Left forelimb (tissue), 1 donor: ENCODE measurements at regions not wholly inside any gene's neighbourhood (a gene's known extent, or its start where the extent isn't known, plus 50 kb on each side); places are given as distances from the start of the nearest gene placed in this dataset.
A peak's percentile ranks its signal among the peaks of the same experiment; 100 is the strongest.
"Not testable (repeated sequence)": the region's sequence is repeated elsewhere in the genome, so short reads cannot be mapped to it uniquely, and the experiment has no call there.

Experiments used
- DNase-seq: peaks from one replicate; pipeline ENCODE4 v3.0.0-alpha.2; 2018; ENCODE audit warnings: low spot score

DNA sequence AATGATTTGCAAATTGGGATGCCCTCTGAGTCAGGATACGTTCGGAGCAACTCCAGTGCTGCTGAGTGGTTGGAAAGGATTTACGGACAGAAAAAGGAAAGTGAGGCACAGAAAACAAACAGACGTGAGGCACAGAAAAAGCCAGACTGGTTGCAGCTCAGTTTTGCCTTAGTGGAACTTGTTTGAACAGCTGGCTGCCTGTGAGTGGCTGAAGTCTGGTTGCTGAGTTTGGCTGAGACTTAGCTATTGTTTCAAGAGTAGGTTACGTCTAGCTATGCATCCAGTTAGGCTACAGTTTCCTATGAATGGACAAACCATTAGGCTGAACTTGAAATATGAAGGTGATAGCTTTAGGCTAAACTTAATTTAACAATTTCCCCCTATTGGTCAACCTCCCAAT lies 256.6 kb downstream of the VAPA start:
- peak; percentile 23 for DNase-seq

DNA sequence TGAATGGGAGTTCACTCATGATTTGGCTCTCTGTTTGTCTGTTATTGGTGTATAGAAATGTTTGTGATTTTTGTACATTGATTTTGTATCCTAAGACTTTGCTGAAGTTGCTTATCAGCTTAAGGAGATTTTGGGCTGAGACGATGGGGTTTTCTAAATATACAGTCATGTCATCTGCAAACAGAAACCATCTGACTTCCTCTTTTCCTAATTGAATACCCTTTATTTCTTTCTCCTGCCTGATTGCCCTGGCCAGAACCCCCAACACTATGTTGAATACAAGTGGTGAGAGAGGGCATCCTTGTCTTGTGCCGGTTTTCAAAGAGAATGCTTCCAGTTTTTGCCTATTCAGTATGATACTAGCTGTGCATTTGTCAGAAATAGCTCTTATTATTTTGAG lies 261.5 kb downstream of the VAPA start:
- not testable (repeated sequence) for DNase-seq

DNA sequence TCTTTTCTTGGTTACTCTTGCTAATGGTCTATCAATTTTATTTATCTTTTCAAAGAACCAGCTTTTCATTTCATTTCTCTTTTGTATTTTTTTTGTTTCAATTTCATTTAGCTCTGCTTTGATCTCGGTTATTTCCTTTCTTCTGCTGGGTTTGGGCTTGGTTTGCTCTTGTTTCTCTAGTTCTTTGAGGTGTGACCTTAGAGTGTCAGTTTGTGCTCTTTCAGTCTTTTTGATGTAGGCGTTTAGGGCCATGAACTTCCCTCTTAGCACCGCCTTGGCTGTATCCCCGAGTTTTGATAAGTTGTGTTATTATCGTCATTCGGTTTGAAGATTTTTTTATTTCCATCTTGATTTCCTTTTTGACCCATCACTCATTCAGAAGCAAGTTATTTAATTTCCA lies 265.5 kb downstream of the VAPA start:
- DNase-seq, result not testable (repeated sequence)

DNA sequence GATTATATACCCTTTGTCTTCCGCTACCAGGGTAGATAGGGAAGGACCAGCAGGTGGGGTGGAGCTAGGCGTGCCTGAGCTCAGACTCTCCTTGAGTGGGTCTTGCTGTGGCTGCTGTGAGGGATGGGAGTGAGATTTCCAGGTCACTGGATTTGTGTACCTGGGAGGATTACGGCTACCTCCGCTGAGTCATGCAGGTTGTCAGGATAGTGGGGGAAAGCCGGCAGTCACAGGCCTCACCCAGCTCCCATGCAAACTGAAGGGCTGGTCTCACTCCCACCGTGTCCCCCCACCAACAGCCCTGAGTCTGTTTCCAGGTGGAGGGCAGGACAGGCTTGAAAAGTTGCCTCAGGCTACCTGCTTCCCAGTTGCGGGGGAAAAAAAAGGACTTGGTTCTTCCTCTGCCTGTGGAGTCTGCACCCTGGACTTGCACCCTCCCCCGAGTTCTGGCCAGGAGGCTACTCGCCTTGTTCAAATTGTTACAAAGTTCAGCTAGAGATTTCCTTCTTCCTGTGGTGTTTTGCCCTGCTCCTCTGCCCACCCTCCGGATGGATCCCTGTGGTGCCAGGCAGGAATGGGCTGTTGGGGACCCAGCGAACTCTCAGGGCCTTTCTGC lies 268.3 kb downstream of the VAPA start:
- DNase-seq, result peak; percentile 59

DNA sequence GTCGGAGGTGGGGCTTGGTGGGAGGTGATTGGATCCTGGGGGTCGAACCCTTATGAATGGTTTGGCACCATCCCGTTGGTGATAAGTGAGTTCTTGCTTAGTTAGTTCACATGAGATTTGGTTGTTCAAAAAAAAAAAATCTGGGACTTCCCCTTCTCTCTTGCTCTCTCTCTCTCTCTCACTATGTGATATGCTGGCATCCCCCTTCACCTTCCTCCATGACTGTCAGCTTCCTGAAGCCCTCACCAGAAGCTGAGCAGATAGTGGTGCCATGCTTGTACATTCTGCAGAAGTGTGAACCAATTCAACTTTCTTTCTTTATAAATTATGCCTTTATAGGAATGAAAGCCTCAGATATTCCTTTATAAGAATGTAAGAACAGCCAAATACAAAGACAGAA lies 269.7 kb upstream of the APCDD1 start:
- DNase-seq, result no peak

DNA sequence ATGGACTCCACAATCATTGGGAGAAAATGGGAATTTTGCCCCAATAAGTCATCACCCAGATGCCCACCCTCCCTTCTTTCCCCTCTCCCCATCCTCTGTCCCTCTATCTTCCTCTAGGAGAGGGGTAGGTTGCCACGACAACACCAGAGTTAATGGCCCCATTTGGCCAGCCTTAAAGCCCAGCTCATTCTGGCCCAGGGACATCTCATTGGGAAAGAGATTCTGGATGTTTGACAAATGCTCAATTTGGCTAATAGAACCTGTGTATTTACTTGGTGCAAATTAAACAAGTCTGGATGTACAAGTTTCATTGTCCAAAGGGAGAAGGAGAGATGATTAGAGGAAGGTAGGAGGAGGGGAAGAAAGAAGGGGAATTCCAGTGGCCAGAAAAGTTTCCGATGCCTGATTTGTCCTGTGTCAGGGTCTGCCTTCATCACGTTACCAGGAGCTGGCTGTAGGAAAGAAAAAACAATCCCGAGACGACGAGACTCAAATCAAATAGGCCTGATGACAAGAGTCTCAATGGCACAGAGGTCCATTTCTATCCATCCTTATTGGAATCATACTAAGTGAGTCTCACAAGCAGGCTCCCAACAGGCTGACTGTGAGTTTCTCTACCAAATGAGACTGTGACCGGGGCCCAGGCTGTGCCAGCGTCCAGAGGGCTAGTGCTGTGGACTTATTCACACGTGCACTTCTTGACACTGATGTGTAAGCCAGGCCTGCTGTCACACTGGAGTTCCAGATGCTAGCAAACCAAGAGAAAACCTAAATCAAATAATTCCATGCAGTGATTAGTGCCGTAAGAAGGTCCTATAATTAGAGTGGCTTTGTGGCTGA lies 265.2 kb upstream of the APCDD1 start:
- DNase-seq, result no peak

DNA sequence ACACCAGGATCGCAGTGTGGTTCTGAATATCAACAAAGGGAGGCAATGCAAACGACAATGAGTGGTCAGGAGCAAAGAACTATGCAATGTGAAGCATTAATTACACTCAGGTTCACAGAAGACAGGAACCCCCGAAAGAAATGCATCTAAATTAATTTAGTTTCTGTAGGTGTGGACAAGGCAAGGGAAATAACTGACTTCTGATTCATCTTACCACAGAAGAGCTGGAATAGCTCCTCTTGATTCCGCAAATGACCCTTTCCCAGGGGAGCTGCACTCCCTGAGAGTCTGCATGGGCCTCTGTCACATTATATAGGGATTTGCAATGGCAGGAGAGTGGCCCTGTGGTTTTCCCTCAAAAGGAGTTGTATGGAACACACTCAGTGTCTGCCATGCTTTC lies 263.9 kb upstream of the APCDD1 start:
- no peak for DNase-seq

DNA sequence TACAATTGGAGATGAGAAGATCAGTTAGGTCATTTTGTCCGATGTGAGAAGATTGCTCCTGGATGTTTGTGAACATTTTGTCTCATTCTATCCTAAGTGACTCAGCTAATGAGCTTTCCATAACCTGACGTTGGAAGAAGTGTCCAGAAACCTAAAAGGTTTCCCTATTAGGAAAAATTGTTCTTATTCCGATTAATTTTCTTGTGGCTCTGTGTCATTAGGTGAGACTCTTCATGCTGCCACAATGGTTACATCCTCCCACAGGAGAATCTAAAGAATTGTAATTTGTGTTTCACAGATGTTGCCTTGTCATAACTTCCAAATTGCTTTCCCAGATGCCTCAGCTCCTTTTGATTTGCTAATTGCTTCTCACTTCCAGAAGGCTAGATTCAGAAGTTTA lies 261.0 kb upstream of the APCDD1 start:
- no peak for DNase-seq

DNA sequence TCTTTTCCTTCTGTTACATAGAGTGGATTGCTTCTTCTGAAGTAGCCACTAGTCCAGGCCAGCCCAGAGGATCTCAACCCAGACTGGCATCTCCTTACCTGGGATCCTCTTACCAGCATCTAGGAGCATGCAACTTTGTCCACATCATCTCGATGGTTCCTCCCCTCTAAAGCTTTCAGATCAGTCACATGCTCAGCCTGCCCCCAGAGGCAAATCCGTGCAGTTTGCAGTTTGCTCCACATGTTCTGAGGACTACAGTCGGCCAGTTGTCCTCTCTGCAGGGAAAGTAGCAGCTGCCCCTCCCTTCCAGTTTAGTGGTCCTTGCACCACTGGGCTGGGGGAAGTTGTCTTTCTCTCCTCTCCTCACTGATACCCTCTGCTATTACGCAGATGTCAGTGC lies 259.8 kb upstream of the APCDD1 start:
- no peak for DNase-seq

DNA sequence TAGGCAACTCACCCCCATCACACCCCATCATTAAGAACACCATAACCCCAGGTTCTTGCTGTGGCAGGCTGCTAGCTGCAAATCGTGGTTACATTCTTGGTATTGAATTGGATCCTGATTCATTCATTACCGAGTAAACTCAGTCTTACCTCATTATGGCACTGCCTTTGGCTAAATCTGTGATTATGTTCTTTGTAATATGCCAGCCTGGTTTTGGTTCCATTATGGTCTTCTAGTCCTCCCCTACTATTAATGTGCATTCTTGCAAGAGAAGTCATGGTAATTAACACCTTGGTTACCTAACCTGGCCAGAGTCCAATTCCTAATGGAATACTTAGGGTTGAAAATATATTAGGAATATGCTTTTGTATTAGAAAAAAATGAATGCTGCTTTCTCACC lies 258.9 kb upstream of the APCDD1 start:
- DNase-seq, result no peak

DNA sequence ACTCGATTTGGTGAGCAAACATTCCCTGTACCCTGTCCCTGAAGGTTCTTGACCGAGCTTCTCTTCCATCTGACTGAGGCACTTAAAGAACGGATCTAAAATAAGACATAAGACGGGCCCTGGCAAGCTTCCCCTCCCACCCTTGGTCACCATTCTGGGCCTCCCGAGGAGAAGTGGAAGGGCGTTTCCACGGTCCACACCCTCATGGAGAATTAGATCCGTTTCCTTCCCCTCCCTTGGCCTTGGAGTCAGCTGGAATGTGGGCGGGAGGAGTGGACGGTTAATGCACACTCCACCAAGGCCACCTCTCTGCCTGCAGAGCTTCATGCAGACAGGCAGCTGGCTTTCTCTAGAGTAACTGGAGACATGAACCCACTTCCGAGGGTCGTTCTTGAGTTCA lies 257.3 kb upstream of the APCDD1 start:
- DNase-seq, result no peak

DNA sequence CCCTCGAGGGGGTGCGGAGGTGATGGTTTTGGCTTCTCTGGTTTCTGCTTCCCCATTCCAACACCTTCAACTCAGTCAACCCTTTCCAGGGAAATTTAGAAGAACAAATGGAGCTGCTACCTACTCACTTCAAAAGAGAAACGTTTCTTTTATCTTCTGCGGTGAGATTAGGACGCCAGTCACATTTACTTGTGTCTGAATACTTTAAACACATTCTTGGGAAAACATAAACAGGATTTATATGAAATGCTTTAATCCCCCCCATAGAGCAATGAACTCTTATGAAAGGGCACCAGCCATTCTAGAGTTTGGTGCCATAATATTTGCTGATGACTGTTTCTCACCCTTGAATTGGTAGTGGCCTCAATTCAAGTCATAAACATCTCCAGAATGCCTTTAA lies 253.2 kb upstream of the APCDD1 start:
- DNase-seq, result no peak

DNA sequence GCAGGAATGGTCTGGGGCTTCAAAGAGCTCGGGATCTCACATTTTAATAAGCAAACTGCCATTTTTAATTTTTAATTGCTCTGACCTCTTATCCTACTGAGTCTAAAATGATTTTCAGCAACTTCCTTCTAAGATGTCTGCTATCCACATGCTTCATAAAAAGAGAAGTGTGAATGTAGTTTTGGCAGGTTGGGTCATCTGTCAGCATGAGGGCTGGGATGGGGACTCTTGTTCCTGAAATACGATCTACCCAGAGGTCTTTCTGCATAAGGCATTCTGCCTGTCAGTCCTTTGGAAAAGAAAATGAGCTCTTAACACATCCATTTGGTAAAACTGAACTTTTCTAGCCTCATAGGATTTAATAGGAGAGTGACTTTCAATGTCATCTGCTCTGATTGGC lies 252.8 kb upstream of the APCDD1 start:
- no peak for DNase-seq

DNA sequence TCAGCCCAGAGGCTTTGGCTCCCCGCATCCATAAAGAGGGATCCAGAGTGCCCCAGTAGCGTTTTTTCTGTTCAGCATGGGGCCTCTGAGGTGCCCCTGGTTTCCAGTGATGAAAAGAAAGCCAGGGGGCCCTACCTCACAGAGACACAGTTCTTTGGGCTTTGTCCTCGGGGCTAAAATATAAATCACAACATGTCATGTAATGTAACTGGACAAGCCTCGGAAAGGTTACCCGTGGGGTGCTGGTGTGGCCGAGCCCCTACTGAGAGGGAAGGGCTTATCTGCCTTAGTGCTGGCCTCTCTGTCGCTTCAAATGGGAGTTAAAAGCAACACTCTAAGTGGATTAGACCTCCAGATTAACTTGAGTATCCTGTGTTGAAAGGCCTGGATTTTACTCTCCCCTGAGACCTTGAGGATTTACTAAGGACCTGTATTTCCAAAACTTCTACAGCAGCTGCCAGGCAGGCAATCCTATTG lies 251.6 kb upstream of the APCDD1 start:
- no peak for DNase-seq

DNA sequence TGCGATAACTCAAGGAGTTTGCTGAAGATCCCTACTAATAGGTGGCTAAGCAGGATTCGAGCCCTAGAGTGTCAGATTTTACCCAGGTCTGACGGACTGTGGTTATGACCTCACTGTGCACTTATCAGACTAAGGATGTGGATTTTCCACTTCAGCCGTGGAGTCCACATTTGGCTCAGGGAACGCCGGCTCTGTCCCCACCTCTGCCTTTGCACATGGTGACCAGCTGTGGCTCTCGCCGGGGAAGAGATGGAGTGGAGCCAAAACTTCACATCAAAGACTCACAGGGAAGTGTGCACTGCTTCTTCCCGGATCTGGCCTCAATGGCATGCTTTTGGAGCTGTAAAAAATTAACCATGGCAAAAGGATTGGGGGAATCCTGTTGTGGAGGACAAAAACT lies 249.3 kb upstream of the APCDD1 start:
- no peak for DNase-seq

DNA sequence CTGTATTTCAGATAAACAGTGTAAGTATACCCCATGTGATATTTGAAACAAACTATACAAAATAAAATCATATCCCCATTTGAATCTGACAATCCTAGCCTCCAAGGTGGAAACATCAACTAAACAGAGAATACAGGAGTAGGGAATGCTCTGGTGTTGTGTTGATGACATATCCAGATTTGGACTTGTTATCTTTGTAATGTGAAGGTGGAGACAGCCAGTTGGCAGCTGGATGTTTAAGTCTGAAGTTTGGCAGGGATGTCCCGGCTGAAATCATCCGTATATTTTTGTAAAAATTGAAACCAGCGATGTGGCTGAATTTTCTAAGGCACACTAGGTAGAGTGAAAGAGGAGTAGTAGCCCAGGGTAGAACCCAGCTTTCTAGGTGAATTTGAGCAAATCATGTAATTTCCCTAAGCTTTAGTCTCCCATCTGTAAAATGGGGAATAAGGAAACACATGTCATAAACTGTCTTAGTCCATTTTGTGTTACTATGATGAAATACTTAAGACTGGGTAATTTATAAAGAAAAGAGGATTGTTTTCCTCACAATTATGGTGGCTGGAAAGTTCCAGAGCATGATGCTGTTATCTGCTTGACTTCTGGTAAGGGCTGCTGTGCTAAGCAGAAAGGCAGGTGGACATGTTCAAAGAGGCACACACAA lies 246.6 kb upstream of the APCDD1 start:
- DNase-seq, result no peak

DNA sequence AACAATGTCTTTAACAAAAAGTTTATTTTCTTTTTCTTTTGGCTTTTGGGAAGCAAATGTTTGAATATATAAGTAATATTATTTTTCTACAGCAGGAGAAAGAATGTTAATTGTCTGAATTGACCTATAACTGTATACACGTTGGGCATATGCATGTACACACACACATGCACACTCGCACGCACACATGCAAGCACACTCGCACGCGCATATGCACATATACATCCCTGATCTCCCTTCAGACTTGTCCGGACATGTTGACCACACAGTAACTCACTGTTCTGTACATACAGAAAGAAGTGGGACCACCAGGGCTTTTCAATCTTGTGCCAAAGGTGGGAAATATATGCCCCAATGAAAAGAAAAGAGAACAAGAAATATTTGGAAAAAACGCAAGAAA lies 245.1 kb upstream of the APCDD1 start:
- no peak for DNase-seq

DNA sequence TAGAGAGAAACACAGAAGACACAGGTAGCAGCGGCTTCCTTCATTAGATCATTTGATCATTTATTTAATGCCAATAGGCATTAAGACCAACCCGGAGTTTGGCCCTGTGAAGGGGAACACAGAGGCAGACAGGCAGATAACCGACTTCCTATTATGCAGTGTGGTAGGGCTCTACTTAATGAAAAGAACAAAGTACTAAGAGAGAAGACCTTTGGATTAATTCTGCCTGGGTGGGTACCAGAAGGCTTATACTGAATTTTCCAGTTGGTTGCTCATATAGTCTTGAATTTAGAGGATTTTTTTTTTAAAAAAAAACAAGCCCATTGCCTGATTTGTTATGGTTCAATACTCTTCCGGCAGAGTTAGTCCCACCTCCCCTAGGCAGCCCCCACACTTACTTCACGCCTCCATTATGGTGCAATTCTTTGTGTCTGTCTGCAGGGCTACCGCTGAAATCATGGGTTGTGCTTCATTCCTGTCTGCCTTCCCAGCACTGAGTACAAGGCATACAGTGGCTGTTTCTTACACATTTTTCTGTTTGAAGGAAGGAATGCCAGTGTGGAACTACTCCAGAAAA lies 244.3 kb upstream of the APCDD1 start:
- no peak for DNase-seq

DNA sequence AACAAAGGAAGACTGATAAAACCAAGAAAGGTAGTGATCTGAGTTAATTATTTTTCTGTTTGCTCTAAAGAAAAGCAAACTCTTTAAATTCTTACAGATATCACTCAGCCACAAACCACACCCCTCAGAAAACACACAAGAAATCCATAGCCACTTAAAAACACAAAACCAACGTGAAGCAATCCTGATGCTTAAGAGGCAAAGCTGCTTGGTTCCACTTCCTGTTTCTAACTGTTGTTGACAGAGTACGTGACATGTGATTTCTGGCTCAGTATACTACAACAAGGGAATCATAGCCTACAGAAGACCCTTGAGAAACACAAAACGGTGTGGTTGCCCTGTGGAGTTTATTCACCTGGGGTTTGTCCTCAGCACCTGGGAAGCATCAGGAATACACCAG lies 240.9 kb upstream of the APCDD1 start:
- DNase-seq, result no peak

DNA sequence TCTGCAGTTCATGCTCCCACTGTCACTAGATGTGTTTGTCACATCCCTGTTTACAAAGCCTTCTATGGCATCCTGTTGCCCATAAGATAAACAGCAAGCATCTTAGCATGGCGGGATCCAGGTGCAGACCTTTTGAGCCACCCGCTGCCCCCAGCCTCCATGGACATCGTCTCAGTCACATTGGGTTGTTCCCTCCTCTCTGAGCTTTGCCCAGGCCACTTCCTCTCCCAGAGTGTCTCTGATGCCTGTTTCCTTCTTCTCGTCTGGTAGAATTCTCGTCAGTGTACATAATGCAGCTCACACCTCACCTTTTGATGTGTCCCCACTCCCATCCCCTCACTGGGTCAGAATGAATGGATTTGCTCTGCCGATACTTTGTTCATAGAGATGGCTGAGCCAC lies 239.0 kb upstream of the APCDD1 start:
- no peak for DNase-seq

DNA sequence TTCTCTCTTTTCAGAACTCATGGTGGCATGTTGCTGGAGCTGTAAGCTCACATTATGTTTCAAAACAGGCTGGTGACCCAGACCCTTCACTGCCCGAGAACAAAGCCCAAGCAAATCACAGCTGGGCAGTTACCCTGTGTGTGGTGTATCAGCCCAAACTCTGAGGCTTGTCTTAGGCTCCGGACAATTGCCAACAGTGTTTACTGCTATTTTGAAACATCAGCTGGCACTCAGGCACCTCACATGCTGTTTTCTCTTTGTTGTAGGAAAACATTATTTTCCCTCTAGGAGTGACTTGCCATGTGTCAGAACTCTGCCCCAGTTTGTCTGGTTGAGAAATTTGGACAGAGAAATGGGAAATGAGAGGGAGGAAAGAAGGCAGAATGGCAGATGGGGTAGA lies 237.6 kb upstream of the APCDD1 start:
- DNase-seq, result no peak

DNA sequence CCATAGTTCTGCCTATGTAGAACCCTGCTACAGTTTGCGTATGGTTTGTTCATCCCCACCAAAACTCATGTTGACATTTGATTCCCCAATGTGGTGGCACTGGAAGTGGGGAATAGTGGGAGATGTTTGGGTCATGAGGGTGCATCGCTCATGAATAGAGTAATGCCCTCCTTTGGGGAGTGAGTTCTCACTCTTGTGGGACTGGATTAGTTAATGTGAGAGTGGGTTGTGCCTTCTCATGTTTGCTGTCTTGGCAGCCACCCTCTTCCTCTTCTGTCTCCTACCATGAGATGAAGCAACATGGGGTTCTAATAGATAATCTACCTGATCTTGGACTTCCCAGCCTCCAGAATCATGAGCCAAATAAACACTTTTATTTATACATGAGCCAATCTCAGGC lies 237.2 kb upstream of the APCDD1 start:
- no peak for DNase-seq

DNA sequence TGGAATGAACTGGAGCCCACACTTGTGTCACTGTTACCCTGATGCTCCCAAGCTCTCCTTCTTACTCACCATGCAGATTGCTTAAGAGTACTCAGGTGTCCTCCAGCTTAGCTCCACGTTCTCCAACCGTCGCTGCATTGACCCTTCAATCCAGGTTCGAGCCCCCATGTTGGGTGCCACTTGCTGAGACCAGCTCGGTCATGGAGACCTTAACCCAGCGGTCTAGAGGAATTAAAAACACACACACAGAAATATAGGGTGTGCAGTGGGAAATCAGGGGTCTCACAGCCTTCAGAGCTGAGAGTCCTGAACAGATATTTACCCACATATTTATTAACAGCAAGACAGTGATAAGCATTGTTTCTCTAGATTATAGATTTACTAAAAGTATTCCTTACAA lies 229.1 kb upstream of the APCDD1 start:
- no peak for DNase-seq
